PC-3 (cell line): ENCODE measurements at regions not wholly inside any gene's neighbourhood (a gene's known extent, or its start where the extent isn't known, plus 50 kb on each side); places are given as distances from the start of the nearest gene placed in this dataset.

Experiments
- EZH2phosphoT487 ChIP-seq: fragments of 300-600 bp; sonication (generic); IDR thresholded peaks from 2 replicates; pipeline ENCODE4 v1.6.1; 2018; ENCODE audit warnings: mild to moderate bottlenecking, antibody characterized with exemption, low read length, borderline replicate concordance
- TF ChIP-seq, protein P1 (sequence below): fragments of 300-600 bp; sonication (generic); conservative IDR thresholded peaks from 2 replicates; pipeline ENCODE4 v1.5.1; 2017; ENCODE audit warnings: antibody characterized with exemption, low read depth, mild to moderate bottlenecking, low read length

DNA sequence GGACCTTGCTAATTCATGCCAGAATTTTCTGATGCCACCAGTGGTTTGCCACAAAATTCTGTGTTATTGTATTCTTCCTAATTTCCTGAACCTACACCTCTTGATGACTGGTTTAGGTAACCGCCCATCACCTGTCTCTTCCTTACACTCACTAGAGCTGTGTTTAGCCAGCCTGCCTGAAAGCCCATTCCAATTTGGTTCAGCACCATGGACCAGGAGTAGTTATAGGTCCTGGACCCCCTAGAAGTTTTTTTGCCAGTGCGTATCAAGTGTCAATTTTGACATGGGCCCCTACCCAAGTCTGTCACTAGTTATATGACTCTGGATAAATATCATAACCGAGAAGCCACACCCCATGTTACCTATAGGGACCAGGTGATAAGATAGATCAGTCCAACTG, 94.0 kb upstream of the NAP1L1 start:
- TF ChIP-seq, protein P1, sequence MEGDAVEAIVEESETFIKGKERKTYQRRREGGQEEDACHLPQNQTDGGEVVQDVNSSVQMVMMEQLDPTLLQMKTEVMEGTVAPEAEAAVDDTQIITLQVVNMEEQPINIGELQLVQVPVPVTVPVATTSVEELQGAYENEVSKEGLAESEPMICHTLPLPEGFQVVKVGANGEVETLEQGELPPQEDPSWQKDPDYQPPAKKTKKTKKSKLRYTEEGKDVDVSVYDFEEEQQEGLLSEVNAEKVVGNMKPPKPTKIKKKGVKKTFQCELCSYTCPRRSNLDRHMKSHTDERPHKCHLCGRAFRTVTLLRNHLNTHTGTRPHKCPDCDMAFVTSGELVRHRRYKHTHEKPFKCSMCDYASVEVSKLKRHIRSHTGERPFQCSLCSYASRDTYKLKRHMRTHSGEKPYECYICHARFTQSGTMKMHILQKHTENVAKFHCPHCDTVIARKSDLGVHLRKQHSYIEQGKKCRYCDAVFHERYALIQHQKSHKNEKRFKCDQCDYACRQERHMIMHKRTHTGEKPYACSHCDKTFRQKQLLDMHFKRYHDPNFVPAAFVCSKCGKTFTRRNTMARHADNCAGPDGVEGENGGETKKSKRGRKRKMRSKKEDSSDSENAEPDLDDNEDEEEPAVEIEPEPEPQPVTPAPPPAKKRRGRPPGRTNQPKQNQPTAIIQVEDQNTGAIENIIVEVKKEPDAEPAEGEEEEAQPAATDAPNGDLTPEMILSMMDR, result no peak
- TF ChIP-seq EZH2phosphoT487, result no peak
